IMR-90 (cell line): ENCODE measurements at regions not wholly inside any gene's neighbourhood (a gene's known extent, or its start where the extent isn't known, plus 50 kb on each side); places are given as distances from the start of the nearest gene placed in this dataset.

ENCODE experiments used
- ATAC-seq: fragments of 200-7000 bp; cut with Tn5 transposase; 2 replicates; pipeline ENCODE4 v1.9.1; 2020; ENCODE audit warnings: low read depth, mild to moderate bottlenecking, moderate library complexity
- BruUV-seq: library from RNA; stranded (reverse); fragments of 400-500 nt; replicated peaks from 2 replicates; lab custom pipeline; 2021; lab: Mats Ljungman, UMichigan
- CTCF ChIA-PET: fragments of 300-600 bp; formaldehyde crosslinking; extraction: SDS; loops from one replicate; lab custom pipeline; 2021; ENCODE audit warnings: antibody characterized with exemption; lab: Yijun Ruan, JAX
- POLR2A ChIA-PET: fragments of 300-600 bp; sonication (Branson Sonifier 250); formaldehyde crosslinking; loops from one replicate; lab custom pipeline; 2022; ENCODE audit warnings: antibody characterized with exemption; ENCODE audit not compliant: unreplicated experiment; lab: Charles Lee
- DNase-seq: peaks from one replicate; pipeline ENCODE4 v3.0.0; 2013
- H2AFZ ChIP-seq: replicated peaks from 2 replicates; pipeline ENCODE3; 2013; ENCODE audit warnings: low read length, mild to moderate bottlenecking; ENCODE audit not compliant: poor library complexity
- H2AK5ac ChIP-seq: 2 replicates; pipeline ENCODE4 v1.6.1; 2013; ENCODE audit warnings: low read depth, low read length, inconsistent platforms
- H2AK9ac ChIP-seq: replicated peaks from 2 replicates; pipeline ENCODE3; 2013; ENCODE audit warnings: mild to moderate bottlenecking, low read depth, low read length, moderate library complexity; ENCODE audit not compliant: poor library complexity
- H2BK120ac ChIP-seq: 2 replicates; pipeline ENCODE4 v1.6.1; 2013; ENCODE audit warnings: low read depth, low read length, inconsistent platforms
- H2BK15ac ChIP-seq: 3 replicates; pipeline ENCODE4 v1.6.1; 2013; ENCODE audit warnings: low read depth, low read length, inconsistent platforms
- H2BK20ac ChIP-seq: 2 replicates; pipeline ENCODE4 v1.6.1; 2013; ENCODE audit warnings: low read depth, mild to moderate bottlenecking, inconsistent platforms, low read length, moderate library complexity
- H2BK5ac ChIP-seq: 2 replicates; pipeline ENCODE4 v1.6.1; 2013; ENCODE audit warnings: mild to moderate bottlenecking, low read depth, low read length, inconsistent platforms; ENCODE audit not compliant: poor library complexity, severe bottlenecking
- H3K14ac ChIP-seq: replicated peaks from 2 replicates; pipeline ENCODE4 v1.6.1; 2013; ENCODE audit warnings: low read depth, low read length, inconsistent platforms
- H3K18ac ChIP-seq: 2 replicates; pipeline ENCODE4 v1.6.1; 2013; ENCODE audit warnings: low read depth, low read length, control low read depth
- H3K23ac ChIP-seq: 2 replicates; pipeline ENCODE4 v1.6.1; 2013; ENCODE audit warnings: low read depth, low read length, inconsistent platforms
- H3K27ac ChIP-seq: 2 replicates; pipeline ENCODE4 v1.5.1; 2013; ENCODE audit warnings: mild to moderate bottlenecking, control low read depth, low read length; ENCODE audit not compliant: insufficient read depth
- H3K27me3 ChIP-seq: 2 replicates; pipeline ENCODE4 v1.6.1; 2013; ENCODE audit warnings: low read length; ENCODE audit not compliant: control insufficient read depth, insufficient read depth
- H3K36me3 ChIP-seq: 2 replicates; pipeline ENCODE4 v1.6.1; 2013; ENCODE audit warnings: low read length, mixed read lengths; ENCODE audit not compliant: control insufficient read depth, insufficient read depth
- H3K4ac ChIP-seq: 2 replicates; pipeline ENCODE4 v1.6.1; 2013; ENCODE audit warnings: low read depth, low read length, inconsistent platforms
- H3K4me1 ChIP-seq: 2 replicates; pipeline ENCODE4 v1.6.1; 2013; ENCODE audit warnings: low read length, mixed read lengths; ENCODE audit not compliant: control insufficient read depth, insufficient read depth
- H3K4me2 ChIP-seq: 2 replicates; pipeline ENCODE4 v1.6.1; 2013; ENCODE audit warnings: low read depth, mild to moderate bottlenecking, control low read depth, low read length, moderate library complexity
- H3K4me3 ChIP-seq: 2 replicates; pipeline ENCODE4 v1.5.1; 2013; ENCODE audit warnings: low read depth, mild to moderate bottlenecking, control low read depth, low read length, moderate library complexity; ENCODE audit not compliant: insufficient read depth
- H3K56ac ChIP-seq: 2 replicates; pipeline ENCODE4 v1.6.1; 2013; ENCODE audit warnings: low read length, inconsistent platforms; ENCODE audit not compliant: insufficient read depth; ENCODE audit errors: extremely low read depth
- H3K79me1 ChIP-seq, 2 experiments: 2 replicates each; pipeline ENCODE4 v1.6.1; 2013; ENCODE audit warnings: low read length in 2 of 2, inconsistent platforms in 1 of 2, low read depth in 1 of 2
- H3K9ac ChIP-seq: 2 replicates; pipeline ENCODE4 v1.6.1; 2013; ENCODE audit warnings: low read depth, low read length, control low read depth
- H3K9me1 ChIP-seq: 2 replicates; pipeline ENCODE4 v1.6.1; 2013; ENCODE audit warnings: low read length, inconsistent platforms; ENCODE audit not compliant: insufficient read depth
- H3K9me3 ChIP-seq: 2 replicates; pipeline ENCODE4 v1.6.1; 2013; ENCODE audit warnings: low read length; ENCODE audit not compliant: control insufficient read depth, insufficient read depth
- H4K20me1 ChIP-seq: 2 replicates; pipeline ENCODE4 v1.6.1; 2013; ENCODE audit warnings: low read length, inconsistent platforms; ENCODE audit not compliant: insufficient read depth
- H4K5ac ChIP-seq: 2 replicates; pipeline ENCODE4 v1.6.1; 2013; ENCODE audit warnings: mild to moderate bottlenecking, low read depth, low read length, control low read depth
- H4K8ac ChIP-seq, 2 experiments: 2 replicates each; pipeline ENCODE4 v1.6.1; 2013; ENCODE audit warnings: low read depth in 2 of 2, low read length in 2 of 2, control low read depth in 1 of 2, inconsistent platforms in 1 of 2
- H4K91ac ChIP-seq: 2 replicates; pipeline ENCODE4 v1.6.1; 2013; ENCODE audit warnings: low read depth, low read length, inconsistent platforms; ENCODE audit not compliant: insufficient read depth
- CHD1 ChIP-seq: IDR thresholded peaks from 2 replicates; pipeline ENCODE4 v1.6.1; 2012; ENCODE audit warnings: low read depth, low read length, improper control_type of control experiment
- FOS ChIP-seq: fragments of 150-350 bp; IDR thresholded peaks from 2 replicates; pipeline ENCODE4 v1.6.1; 2016; ENCODE audit warnings: low read depth, low read length
- MAFK ChIP-seq: IDR thresholded peaks from 2 replicates; pipeline ENCODE4 v1.6.1; 2012; ENCODE audit warnings: low read depth, low read length, improper control_type of control experiment
- MXI1 ChIP-seq: IDR thresholded peaks from 2 replicates; pipeline ENCODE4 v1.6.1; 2012; ENCODE audit warnings: low read depth, mild to moderate bottlenecking, low read length, moderate library complexity, borderline replicate concordance
- NFE2L2 ChIP-seq: fragments of 150-350 bp; IDR thresholded peaks from 2 replicates; pipeline ENCODE4 v1.6.1; 2016; ENCODE audit warnings: low read depth, mild to moderate bottlenecking, low read length
- POLR2A ChIP-seq: IDR thresholded peaks from 2 replicates; pipeline ENCODE4 v1.6.1; 2012; ENCODE audit warnings: mild to moderate bottlenecking, low read depth, low read length
- RAD21 ChIP-seq: IDR thresholded peaks from 2 replicates; pipeline ENCODE4 v1.6.1; 2012; ENCODE audit warnings: low read length, improper control_type of control experiment
- RCOR1 ChIP-seq: IDR thresholded peaks from 2 replicates; pipeline ENCODE4 v1.6.1; 2012; ENCODE audit warnings: mild to moderate bottlenecking, low read length, improper control_type of control experiment; ENCODE audit not compliant: insufficient replicate concordance
- RFX5 ChIP-seq: IDR thresholded peaks from 2 replicates; pipeline ENCODE4 v1.8.0; 2012; ENCODE audit warnings: low read depth, mild to moderate bottlenecking, low read length, moderate library complexity
- USF2 ChIP-seq: fragments of 150-350 bp; IDR thresholded peaks from 2 replicates; pipeline ENCODE4 v1.6.1; 2017; ENCODE audit warnings: mild to moderate bottlenecking, antibody characterized with exemption, low read length, low read depth
- WGBS, 2 experiments: methylation state at CpG; one replicate each; pipeline versions ENCODE4 v1.1.5 to v1.1.7; 2013; ENCODE audit warnings: missing lambda C conversion rate in 2 of 2; ENCODE audit not compliant: insufficient read length in 1 of 2; ENCODE audit errors: extremely low coverage in 2 of 2; 5-methylcytosine and 5-hydroxymethylcytosine counted together
- dilution Hi-C: fragments of 300-500 bp; cut with HindIII; formaldehyde crosslinking; loops from one replicate; pipeline ENCODE4 v1.14.3; 2018; ENCODE audit warnings: low sequenced_read_pairs; ENCODE audit not compliant: unreplicated experiment
- in situ Hi-C: fragments of 300-500 bp; cut with MboI; formaldehyde crosslinking; loops from 3 replicates; pipeline ENCODE4 v1.14.3; 2019; ENCODE audit warnings: low sequenced_read_pairs, inconsistent platforms, mixed read lengths
- intact Hi-C: fragments of 100-400 bp; cut with micrococcal nuclease; formaldehyde crosslinking; loops from 2 replicates; pipeline ENCODE4 v1.10.0; 2022

GRCh38 chr2:29983308-29983707, 61.9 kb upstream of the ALK start:
- no TSS peak for BruUV-seq

More at GRCh38 chr2:29983308-29983707, 61.9 kb upstream of the ALK start:
- no peak overlapping the region for H2AK9ac ChIP-seq
- ATAC-seq (no peak), DNase-seq (no peak)
- no CpG with 5 or more reads among the region's 4 CpGs for WGBS, 2 experiments
- no peak overlapping the region for H3K56ac ChIP-seq
- H3K36me3 ChIP-seq = no peaks in the 10 kb centered on the region
- H3K14ac ChIP-seq = no peak overlapping the region
- no peak overlapping the region for H3K27ac ChIP-seq
- in situ Hi-C loops (no loop called here), intact Hi-C loops (no loop called here), dilution Hi-C loops (no loop called here)
- no peaks in the 10 kb centered on the region for H4K20me1 ChIP-seq
- TF ChIP-seq RCOR1 (no peak), FOS (no peak), RFX5 (no peak), RAD21 (no peak), CHD1 (no peak), POLR2A (no peak), MAFK (no peak), NFE2L2 (no peak), MXI1 (no peak), USF2 (no peak)
- H3K27me3 ChIP-seq = no peaks in the 10 kb centered on the region
- H2BK120ac ChIP-seq = no peak overlapping the region
- H2BK20ac ChIP-seq = no peak overlapping the region
- H2BK5ac ChIP-seq = no peak overlapping the region
- no peak overlapping the region for H3K4ac ChIP-seq
- CTCF ChIA-PET = no interaction called here
- no peak overlapping the region for H3K18ac ChIP-seq
- POLR2A ChIA-PET = no interaction called here
- H3K4me3 ChIP-seq = no peak overlapping the region
- no peak overlapping the region for H2AFZ ChIP-seq
- H3K79me1 ChIP-seq = no peaks in the 10 kb centered on the region
- H3K9me3 ChIP-seq = no peaks in the 10 kb centered on the region
- H3K4me1 ChIP-seq = no peaks in the 10 kb centered on the region
- no peaks in the 10 kb centered on the region for H3K9me1 ChIP-seq
- no peak overlapping the region for H2AK5ac ChIP-seq
- no peak overlapping the region for H4K5ac ChIP-seq
- no peak overlapping the region for H2BK15ac ChIP-seq
- H4K8ac ChIP-seq = no peak overlapping the region
- H3K4me2 ChIP-seq = no peak overlapping the region
- H4K91ac ChIP-seq = no peak overlapping the region
- H3K9ac ChIP-seq = no peak overlapping the region
- no peak overlapping the region for H3K23ac ChIP-seq
